HG02642 (cell line): ENCODE measurements at regions not wholly inside any gene's neighbourhood (a gene's known extent, or its start where the extent isn't known, plus 50 kb on each side); places are given as distances from the start of the nearest gene placed in this dataset.
"Not testable (repeated sequence)": the region's sequence is repeated elsewhere in the genome, so short reads cannot be mapped to it uniquely, and the experiment has no call there.

Experiments used
- ATAC-seq: cut with Tn5 transposase; IDR thresholded peaks from one replicate; pipeline ENCODE4 v1.9.1; 2021; ENCODE audit warnings: mild to moderate bottlenecking; ENCODE audit not compliant: unreplicated experiment, poor library complexity

- ATAC-seq = no peak
Observed at GRCh38 chr4:188639479-188640100, 500.3 kb downstream of the TRIML1 start.

DNA sequence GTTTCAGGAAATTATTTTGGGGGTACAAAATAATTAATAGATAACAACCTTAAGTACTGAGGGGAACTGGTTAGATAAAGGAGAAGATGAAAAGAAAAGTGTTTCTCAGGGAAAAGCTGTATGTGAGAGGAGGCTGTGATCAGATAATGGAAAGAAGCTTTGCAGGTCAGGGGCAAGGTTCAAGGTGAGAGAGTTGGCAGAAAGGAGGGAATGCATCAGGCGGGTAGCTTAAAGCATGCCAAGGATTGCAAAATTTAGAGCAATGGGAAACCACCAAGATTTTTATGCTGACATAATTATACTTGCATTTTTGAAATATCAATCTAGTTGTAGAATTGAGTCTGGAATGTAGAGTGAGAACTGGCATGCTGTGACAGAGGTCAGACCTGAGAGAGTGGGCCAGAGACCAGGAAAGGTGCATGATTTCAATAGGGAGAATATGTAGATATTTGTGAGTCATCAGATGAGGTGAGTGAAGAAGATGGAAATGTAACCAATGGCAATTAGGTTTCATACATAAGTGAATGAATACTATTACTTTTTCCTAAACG is 508.7 kb downstream of the TRIML1 start:
- ATAC-seq = no peak

DNA sequence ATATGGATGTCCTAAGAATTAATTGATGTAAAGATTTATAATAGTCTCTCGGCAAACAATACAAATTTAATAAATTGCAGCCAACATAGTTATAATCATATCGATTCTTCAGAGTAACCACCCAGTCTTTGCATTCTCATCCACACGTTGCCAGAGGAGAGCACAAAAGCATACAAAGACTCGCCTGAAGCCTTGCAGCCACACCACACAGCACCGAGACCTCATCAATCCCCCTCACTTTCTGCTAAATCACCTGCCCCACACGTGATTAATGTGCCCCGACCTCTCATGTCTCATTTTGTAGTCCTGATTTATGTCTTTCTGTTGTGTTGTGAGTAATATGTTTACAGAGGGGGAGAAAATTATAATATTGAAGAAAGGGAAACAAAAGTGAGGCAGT is 510.4 kb downstream of the TRIML1 start:
- ATAC-seq = no peak

DNA sequence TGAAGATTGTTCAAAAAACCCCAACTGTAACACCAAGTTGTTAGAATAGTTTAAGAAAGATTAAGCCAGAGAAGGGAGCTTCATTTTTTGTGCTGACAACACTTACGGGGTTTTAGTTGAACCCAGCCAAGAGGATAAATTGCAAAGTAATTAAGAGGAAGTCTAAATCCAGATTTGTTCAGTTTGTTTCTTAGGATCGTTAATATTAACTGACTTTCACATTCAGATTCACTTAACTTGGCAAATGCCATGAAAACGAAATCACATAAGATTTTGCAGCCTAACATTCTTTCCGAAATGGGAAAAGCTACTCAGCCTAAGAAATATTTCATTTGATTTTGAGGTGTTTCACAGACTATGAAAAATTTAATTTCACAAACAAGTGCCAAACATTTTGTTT is 511.3 kb downstream of the TRIML1 start:
- no peak for ATAC-seq

- ATAC-seq = no peak
Observed at GRCh38 chr4:188657365-188657764, 518.1 kb downstream of the TRIML1 start.

GRCh38 chr4:188658958-188659522 is 519.8 kb downstream of the TRIML1 start:
- no peak for ATAC-seq

GRCh38 chr4:188660796-188661195 is 521.6 kb downstream of the TRIML1 start:
- no peak for ATAC-seq

- ATAC-seq = no peak
Observed at GRCh38 chr4:188661502-188661901, 522.3 kb downstream of the TRIML1 start.

DNA sequence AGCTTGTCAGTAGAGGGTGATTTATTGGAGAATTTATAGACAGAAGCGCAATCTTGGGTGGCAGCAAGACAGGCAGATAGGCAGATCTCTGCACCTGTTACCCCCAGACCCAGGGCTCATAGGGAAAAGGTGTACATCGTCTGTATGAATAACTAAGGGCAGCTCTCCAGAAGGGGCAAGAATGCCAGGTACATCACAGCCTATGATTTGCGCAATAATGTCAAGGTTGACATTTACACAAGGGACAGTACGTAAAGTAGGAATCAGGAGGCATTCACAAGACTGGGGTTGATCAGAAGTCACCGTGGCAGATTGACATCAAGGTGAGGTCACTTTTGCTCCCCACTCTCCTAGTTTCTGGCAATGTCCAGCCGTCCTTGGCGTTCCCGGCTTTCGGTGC is 524.1 kb downstream of the TRIML1 start:
- ATAC-seq = no peak

- no peak for ATAC-seq
Observed at GRCh38 chr4:188665491-188666457, 526.5 kb downstream of the TRIML1 start.

DNA sequence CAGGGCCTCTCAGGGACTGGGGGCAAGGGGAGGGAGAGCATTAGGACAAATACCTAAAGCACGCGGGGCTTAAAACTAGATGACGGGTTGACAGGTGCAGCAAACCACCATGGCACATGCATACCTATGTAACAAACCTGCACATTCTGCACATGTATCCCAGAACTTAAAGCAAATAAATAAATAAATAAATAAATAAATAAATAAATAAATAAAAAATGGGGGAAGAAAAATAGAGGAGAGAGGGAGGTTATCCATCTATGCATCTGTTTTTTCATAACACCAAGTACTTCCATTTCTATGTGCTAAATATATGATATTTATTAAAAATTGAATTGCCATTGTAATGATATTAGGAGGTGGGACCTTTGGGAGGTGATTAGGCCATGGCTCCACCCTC is 539.5 kb downstream of the TRIML1 start:
- not testable (repeated sequence) for ATAC-seq

DNA sequence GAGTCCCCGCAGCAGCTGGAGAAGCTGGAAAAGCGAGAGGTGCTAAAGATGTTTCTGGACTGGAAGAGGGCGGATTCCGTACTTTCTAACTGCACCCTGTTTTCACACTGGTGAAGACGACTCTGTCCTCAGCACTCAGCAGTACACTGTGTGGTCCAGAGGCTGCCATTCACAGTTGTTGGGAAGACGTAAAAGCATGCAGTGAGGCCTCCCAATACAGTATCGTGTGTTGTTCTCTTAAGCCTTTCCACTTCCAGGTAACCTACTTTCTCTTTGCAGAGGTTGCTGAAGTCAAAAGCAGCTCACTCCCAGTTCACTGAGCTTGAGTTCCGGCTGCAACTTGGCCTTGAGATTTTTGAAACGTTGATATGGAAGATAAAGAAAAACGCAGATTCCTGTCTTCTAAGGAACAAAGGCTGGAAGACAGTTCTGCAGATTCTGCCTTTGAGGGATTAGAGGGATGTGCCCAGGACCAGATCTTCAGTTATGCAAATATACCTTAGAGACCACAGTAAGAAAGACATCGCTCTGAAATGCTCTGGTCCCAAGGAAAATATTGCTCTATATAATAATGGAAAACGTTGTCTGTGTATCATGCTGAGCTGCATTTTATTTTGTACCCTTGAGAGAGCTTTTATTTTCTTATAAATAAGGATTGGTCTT is 540.9 kb downstream of the TRIML1 start:
- ATAC-seq = no peak

GRCh38 chr4:188680667-188681063 is 541.4 kb downstream of the TRIML1 start:
- no peak for ATAC-seq

GRCh38 chr4:188682321-188682720 is 543.1 kb downstream of the TRIML1 start:
- ATAC-seq = no peak

- ATAC-seq = no peak
Observed at GRCh38 chr4:188683571-188683970, 544.3 kb downstream of the TRIML1 start.

DNA sequence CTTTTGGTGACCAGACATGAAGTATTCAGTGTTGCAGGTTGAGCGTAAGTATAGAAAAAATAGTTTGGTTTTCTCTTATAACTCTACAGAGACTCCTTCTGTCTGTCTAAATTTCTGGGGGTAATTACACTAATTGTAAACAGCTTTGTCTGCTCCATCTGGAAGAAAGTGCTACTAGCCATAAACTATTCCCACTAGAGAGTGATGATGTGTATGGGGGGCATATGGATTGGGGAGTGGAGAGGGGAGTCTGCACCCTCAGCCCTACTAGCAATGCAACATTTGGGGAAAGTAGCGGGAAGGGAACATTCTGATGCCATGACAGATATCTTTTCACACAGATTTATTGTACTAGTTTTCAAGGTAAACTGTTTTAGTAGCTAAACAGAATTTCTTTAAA is 549.7 kb downstream of the TRIML1 start:
- ATAC-seq = no peak

GRCh38 chr4:188691811-188692210 is 552.6 kb downstream of the TRIML1 start:
- ATAC-seq = no peak

- ATAC-seq = no peak
Observed at GRCh38 chr4:188695261-188695660, 556.0 kb downstream of the TRIML1 start.

DNA sequence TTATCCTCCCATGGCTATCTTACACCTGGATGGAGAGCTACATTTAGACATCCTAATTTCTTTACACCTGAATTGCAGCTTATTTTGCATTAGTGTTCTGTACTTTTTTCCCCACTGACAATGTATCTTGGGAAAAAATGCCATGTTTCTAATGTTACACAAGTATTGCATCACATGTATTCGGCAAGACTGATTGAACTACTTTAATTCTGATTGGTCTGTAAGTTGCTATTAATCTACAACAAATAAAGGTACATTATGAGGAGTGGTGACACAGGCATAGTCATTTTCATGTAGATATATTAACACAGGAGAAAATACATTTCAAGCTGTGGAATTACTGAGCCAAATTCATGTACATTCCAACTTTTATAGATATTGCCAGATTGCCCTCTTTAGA is 558.0 kb downstream of the TRIML1 start:
- ATAC-seq = no peak

- no peak for ATAC-seq
Observed at GRCh38 chr4:188701952-188702351, 562.7 kb downstream of the TRIML1 start.

DNA sequence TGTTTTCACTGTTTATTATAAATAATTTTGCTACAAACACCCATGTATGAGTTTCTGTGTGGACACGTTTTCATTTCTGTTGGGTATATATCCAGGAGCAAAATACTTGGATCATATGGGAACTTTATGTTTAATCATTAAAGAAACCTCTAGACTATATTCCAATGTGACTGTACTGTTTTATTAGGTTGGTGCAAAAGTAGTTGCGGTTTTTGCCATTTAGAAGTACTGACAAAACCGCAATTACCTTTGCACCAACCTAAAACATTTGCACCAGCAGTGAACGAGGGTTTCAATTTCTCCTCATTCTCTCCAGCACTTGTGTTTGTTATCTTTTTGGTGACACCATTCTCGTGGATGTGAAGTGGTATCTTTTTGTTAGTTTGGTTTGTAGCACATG is 565.0 kb downstream of the TRIML1 start:
- no peak for ATAC-seq
